IMR-90 (cell line): ENCODE measurements at regions not wholly inside any gene's neighbourhood (a gene's known extent, or its start where the extent isn't known, plus 50 kb on each side); places are given as distances from the start of the nearest gene placed in this dataset.

Experiments used
- ATAC-seq: fragments of 200-7000 bp; cut with Tn5 transposase; 2 replicates; pipeline ENCODE4 v1.9.1; 2020; ENCODE audit warnings: low read depth, mild to moderate bottlenecking, moderate library complexity
- BruUV-seq: library from RNA; stranded (reverse); fragments of 400-500 nt; replicated peaks from 2 replicates; lab custom pipeline; 2021; lab: Mats Ljungman, UMichigan
- CTCF ChIA-PET: fragments of 300-600 bp; formaldehyde crosslinking; extraction: SDS; loops from one replicate; lab custom pipeline; 2021; ENCODE audit warnings: antibody characterized with exemption; lab: Yijun Ruan, JAX
- POLR2A ChIA-PET: fragments of 300-600 bp; sonication (Branson Sonifier 250); formaldehyde crosslinking; loops from one replicate; lab custom pipeline; 2022; ENCODE audit warnings: antibody characterized with exemption; ENCODE audit not compliant: unreplicated experiment; lab: Charles Lee
- DNase-seq: peaks from one replicate; pipeline ENCODE4 v3.0.0; 2013
- H2AFZ ChIP-seq: replicated peaks from 2 replicates; pipeline ENCODE3; 2013; ENCODE audit warnings: low read length, mild to moderate bottlenecking; ENCODE audit not compliant: poor library complexity
- H2AK5ac ChIP-seq: 2 replicates; pipeline ENCODE4 v1.6.1; 2013; ENCODE audit warnings: low read depth, low read length, inconsistent platforms
- H2AK9ac ChIP-seq: replicated peaks from 2 replicates; pipeline ENCODE3; 2013; ENCODE audit warnings: mild to moderate bottlenecking, low read depth, low read length, moderate library complexity; ENCODE audit not compliant: poor library complexity
- H2BK120ac ChIP-seq: 2 replicates; pipeline ENCODE4 v1.6.1; 2013; ENCODE audit warnings: low read depth, low read length, inconsistent platforms
- H2BK15ac ChIP-seq: 3 replicates; pipeline ENCODE4 v1.6.1; 2013; ENCODE audit warnings: low read depth, low read length, inconsistent platforms
- H2BK20ac ChIP-seq: 2 replicates; pipeline ENCODE4 v1.6.1; 2013; ENCODE audit warnings: low read depth, mild to moderate bottlenecking, inconsistent platforms, low read length, moderate library complexity
- H2BK5ac ChIP-seq: 2 replicates; pipeline ENCODE4 v1.6.1; 2013; ENCODE audit warnings: mild to moderate bottlenecking, low read depth, low read length, inconsistent platforms; ENCODE audit not compliant: poor library complexity, severe bottlenecking
- H3K14ac ChIP-seq: replicated peaks from 2 replicates; pipeline ENCODE4 v1.6.1; 2013; ENCODE audit warnings: low read depth, low read length, inconsistent platforms
- H3K18ac ChIP-seq: 2 replicates; pipeline ENCODE4 v1.6.1; 2013; ENCODE audit warnings: low read depth, low read length, control low read depth
- H3K23ac ChIP-seq: 2 replicates; pipeline ENCODE4 v1.6.1; 2013; ENCODE audit warnings: low read depth, low read length, inconsistent platforms
- H3K27ac ChIP-seq: 2 replicates; pipeline ENCODE4 v1.5.1; 2013; ENCODE audit warnings: mild to moderate bottlenecking, control low read depth, low read length; ENCODE audit not compliant: insufficient read depth
- H3K27me3 ChIP-seq: 2 replicates; pipeline ENCODE4 v1.6.1; 2013; ENCODE audit warnings: low read length; ENCODE audit not compliant: control insufficient read depth, insufficient read depth
- H3K36me3 ChIP-seq: 2 replicates; pipeline ENCODE4 v1.6.1; 2013; ENCODE audit warnings: low read length, mixed read lengths; ENCODE audit not compliant: control insufficient read depth, insufficient read depth
- H3K4ac ChIP-seq: 2 replicates; pipeline ENCODE4 v1.6.1; 2013; ENCODE audit warnings: low read depth, low read length, inconsistent platforms
- H3K4me1 ChIP-seq: 2 replicates; pipeline ENCODE4 v1.6.1; 2013; ENCODE audit warnings: low read length, mixed read lengths; ENCODE audit not compliant: control insufficient read depth, insufficient read depth
- H3K4me2 ChIP-seq: 2 replicates; pipeline ENCODE4 v1.6.1; 2013; ENCODE audit warnings: low read depth, mild to moderate bottlenecking, control low read depth, low read length, moderate library complexity
- H3K4me3 ChIP-seq: 2 replicates; pipeline ENCODE4 v1.5.1; 2013; ENCODE audit warnings: low read depth, mild to moderate bottlenecking, control low read depth, low read length, moderate library complexity; ENCODE audit not compliant: insufficient read depth
- H3K56ac ChIP-seq: 2 replicates; pipeline ENCODE4 v1.6.1; 2013; ENCODE audit warnings: low read length, inconsistent platforms; ENCODE audit not compliant: insufficient read depth; ENCODE audit errors: extremely low read depth
- H3K79me1 ChIP-seq, 2 experiments: 2 replicates each; pipeline ENCODE4 v1.6.1; 2013; ENCODE audit warnings: low read length in 2 of 2, inconsistent platforms in 1 of 2, low read depth in 1 of 2
- H3K9ac ChIP-seq: 2 replicates; pipeline ENCODE4 v1.6.1; 2013; ENCODE audit warnings: low read depth, low read length, control low read depth
- H3K9me1 ChIP-seq: 2 replicates; pipeline ENCODE4 v1.6.1; 2013; ENCODE audit warnings: low read length, inconsistent platforms; ENCODE audit not compliant: insufficient read depth
- H3K9me3 ChIP-seq: 2 replicates; pipeline ENCODE4 v1.6.1; 2013; ENCODE audit warnings: low read length; ENCODE audit not compliant: control insufficient read depth, insufficient read depth
- H4K20me1 ChIP-seq: 2 replicates; pipeline ENCODE4 v1.6.1; 2013; ENCODE audit warnings: low read length, inconsistent platforms; ENCODE audit not compliant: insufficient read depth
- H4K5ac ChIP-seq: 2 replicates; pipeline ENCODE4 v1.6.1; 2013; ENCODE audit warnings: mild to moderate bottlenecking, low read depth, low read length, control low read depth
- H4K8ac ChIP-seq, 2 experiments: 2 replicates each; pipeline ENCODE4 v1.6.1; 2013; ENCODE audit warnings: low read depth in 2 of 2, low read length in 2 of 2, control low read depth in 1 of 2, inconsistent platforms in 1 of 2
- H4K91ac ChIP-seq: 2 replicates; pipeline ENCODE4 v1.6.1; 2013; ENCODE audit warnings: low read depth, low read length, inconsistent platforms; ENCODE audit not compliant: insufficient read depth
- CEBPB ChIP-seq: IDR thresholded peaks from 2 replicates; pipeline ENCODE4 v1.6.1; 2012; ENCODE audit warnings: low read depth, low read length, improper control_type of control experiment
- CTCF ChIP-seq: conservative IDR thresholded peaks from 2 replicates; pipeline ENCODE4 v1.5.1; 2012; ENCODE audit warnings: mild to moderate bottlenecking, low read depth, low read length, improper control_type of control experiment
- ELK1 ChIP-seq: fragments of 150-350 bp; IDR thresholded peaks from 2 replicates; pipeline ENCODE4 v1.6.1; 2016; ENCODE audit warnings: low read depth, mild to moderate bottlenecking, low read length, moderate library complexity, borderline replicate concordance
- RFX5 ChIP-seq: IDR thresholded peaks from 2 replicates; pipeline ENCODE4 v1.8.0; 2012; ENCODE audit warnings: low read depth, mild to moderate bottlenecking, low read length, moderate library complexity
- SMC3 ChIP-seq: fragments of 150-350 bp; IDR thresholded peaks from 2 replicates; pipeline ENCODE4 v1.6.1; 2016; ENCODE audit warnings: low read depth, mild to moderate bottlenecking, antibody characterized with exemption, low read length, moderate library complexity
- USF2 ChIP-seq: fragments of 150-350 bp; IDR thresholded peaks from 2 replicates; pipeline ENCODE4 v1.6.1; 2017; ENCODE audit warnings: mild to moderate bottlenecking, antibody characterized with exemption, low read length, low read depth
- dilution Hi-C: fragments of 300-500 bp; cut with HindIII; formaldehyde crosslinking; loops from one replicate; pipeline ENCODE4 v1.14.3; 2018; ENCODE audit warnings: low sequenced_read_pairs; ENCODE audit not compliant: unreplicated experiment
- in situ Hi-C: fragments of 300-500 bp; cut with MboI; formaldehyde crosslinking; loops from 3 replicates; pipeline ENCODE4 v1.14.3; 2019; ENCODE audit warnings: low sequenced_read_pairs, inconsistent platforms, mixed read lengths
- intact Hi-C: fragments of 100-400 bp; cut with micrococcal nuclease; formaldehyde crosslinking; loops from 2 replicates; pipeline ENCODE4 v1.10.0; 2022

GRCh38 chr17:51455211-51455610 lies 194.9 kb downstream of the UTP18 start:
- no peak for TF ChIP-seq ELK1
- TF ChIP-seq SMC3 = no peak
- TF ChIP-seq RFX5 = no peak
- no peak for TF ChIP-seq CTCF
- TF ChIP-seq USF2 = no peak
- no peak for TF ChIP-seq CEBPB
- no peaks in the 10 kb centered on the region for H3K9me1 ChIP-seq
- in situ Hi-C loops (no loop called here), intact Hi-C loops (no loop called here), dilution Hi-C loops (no loop called here)
- H3K56ac ChIP-seq = no peak overlapping the region
- H3K36me3 ChIP-seq = no peaks in the 10 kb centered on the region
- ChIA-PET CTCF (interaction anchor here (1.0 kb wide), 1 partner anchor 19 kb away, joined by 3 read pairs; no protein-coding TSS in a partner anchor), POLR2A (no interaction called here)
- H3K14ac ChIP-seq = no peak overlapping the region
- H2BK120ac ChIP-seq = no peak overlapping the region
- H3K4ac ChIP-seq = no peak overlapping the region
- no TSS peak for BruUV-seq
- no peaks in the 10 kb centered on the region for H3K4me1 ChIP-seq
- H3K27ac ChIP-seq = no peak overlapping the region
- no peak overlapping the region for H3K23ac ChIP-seq
- H2AK9ac ChIP-seq = no peak overlapping the region
- no peak overlapping the region for H4K91ac ChIP-seq
- no peak overlapping the region for H4K8ac ChIP-seq
- no peak overlapping the region for H3K9ac ChIP-seq
- no peaks in the 10 kb centered on the region for H3K27me3 ChIP-seq
- DNase-seq (no peak), ATAC-seq (no peak)
- no peak overlapping the region for H2AK5ac ChIP-seq
- H2AFZ ChIP-seq = no peak overlapping the region
- H2BK5ac ChIP-seq = no peak overlapping the region
- H3K4me3 ChIP-seq = no peak overlapping the region
- no peak overlapping the region for H4K5ac ChIP-seq
- H2BK20ac ChIP-seq = no peak overlapping the region
- H3K4me2 ChIP-seq = no peak overlapping the region
- H2BK15ac ChIP-seq = no peak overlapping the region
- H3K18ac ChIP-seq = no peak overlapping the region
- H4K20me1 ChIP-seq = no peaks in the 10 kb centered on the region
- H3K79me1 ChIP-seq = no peaks in the 10 kb centered on the region
- H3K9me3 ChIP-seq = no peaks in the 10 kb centered on the region; the same call in 1 of the 2 replicates
